ENCODE measurements at regions not wholly inside any gene's neighbourhood (a gene's known extent, or its start where the extent isn't known, plus 50 kb on each side); places are given as distances from the start of the nearest gene placed in this dataset.

DNA sequence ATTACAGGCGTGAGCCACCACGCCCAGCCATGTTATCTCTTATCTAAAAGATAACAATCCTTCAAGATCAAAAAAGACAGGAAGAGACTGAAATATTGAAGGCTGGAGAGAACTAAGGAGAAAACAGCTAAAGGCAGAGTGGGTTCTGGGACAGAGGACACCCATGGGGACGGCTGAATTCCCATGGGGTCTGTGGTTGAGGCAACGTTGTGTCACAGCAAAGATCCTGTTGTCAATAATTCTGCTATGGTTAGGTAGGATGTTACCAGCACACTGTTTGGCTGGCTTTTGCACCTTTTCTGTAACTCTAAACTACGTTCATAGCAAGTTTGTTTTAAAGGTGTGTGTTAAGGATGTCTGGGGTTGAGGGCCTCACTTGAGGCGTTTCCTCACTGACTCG, 137.7 kb upstream of the APCDD1 start:
- DNase-seq (ENCODE audit: low spot score) = no peak
- no peak overlapping the region for H3K4me3 ChIP-seq
- TF ChIP-seq, protein P1, sequence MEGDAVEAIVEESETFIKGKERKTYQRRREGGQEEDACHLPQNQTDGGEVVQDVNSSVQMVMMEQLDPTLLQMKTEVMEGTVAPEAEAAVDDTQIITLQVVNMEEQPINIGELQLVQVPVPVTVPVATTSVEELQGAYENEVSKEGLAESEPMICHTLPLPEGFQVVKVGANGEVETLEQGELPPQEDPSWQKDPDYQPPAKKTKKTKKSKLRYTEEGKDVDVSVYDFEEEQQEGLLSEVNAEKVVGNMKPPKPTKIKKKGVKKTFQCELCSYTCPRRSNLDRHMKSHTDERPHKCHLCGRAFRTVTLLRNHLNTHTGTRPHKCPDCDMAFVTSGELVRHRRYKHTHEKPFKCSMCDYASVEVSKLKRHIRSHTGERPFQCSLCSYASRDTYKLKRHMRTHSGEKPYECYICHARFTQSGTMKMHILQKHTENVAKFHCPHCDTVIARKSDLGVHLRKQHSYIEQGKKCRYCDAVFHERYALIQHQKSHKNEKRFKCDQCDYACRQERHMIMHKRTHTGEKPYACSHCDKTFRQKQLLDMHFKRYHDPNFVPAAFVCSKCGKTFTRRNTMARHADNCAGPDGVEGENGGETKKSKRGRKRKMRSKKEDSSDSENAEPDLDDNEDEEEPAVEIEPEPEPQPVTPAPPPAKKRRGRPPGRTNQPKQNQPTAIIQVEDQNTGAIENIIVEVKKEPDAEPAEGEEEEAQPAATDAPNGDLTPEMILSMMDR (IDR thresholded peaks at IDR 0.05) = no peak
- H3K27ac ChIP-seq = no peak overlapping the region

DNA sequence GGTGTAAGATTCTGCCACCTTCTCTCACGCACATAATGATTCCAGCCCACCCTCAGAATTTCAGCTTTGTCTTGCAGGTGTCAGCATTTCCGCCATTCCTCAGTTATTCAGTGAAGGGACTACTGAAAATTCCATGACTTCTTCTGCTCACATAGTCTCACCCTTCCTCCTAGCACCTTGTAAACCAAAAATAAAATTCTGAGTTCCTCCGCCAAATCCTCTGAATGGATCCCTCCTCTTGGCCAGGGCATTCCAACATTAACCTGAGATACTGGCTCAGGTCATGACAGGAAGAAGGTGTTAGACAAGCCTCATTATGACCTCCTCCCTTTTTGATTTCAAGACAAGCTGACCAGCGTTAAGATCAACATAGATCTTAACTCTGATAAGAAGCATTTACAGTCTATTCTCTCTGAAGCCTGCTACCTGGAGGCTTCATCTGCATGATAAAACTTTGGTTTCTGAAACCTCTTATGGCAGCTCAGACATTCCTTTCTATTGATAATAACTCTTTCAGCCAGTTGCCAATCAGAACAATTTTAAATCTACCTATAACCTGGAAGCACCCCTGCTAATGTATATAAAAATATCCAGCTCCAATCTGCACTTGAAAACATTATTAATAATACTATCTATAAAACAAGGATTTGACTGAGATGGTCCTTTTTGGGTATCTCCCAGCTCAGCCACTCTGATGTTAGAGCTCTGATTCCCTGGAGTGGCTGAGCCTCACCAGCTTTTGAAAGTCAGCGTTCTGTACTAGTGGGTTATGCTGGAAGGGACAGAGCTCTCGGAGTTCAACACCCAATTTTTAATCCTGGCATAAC, 136.4 kb upstream of the APCDD1 start:
- TF ChIP-seq, protein P1 (IDR thresholded peaks at IDR 0.05) = no peak
- no peak overlapping the region for H3K4me3 ChIP-seq
- DNase-seq (ENCODE audit: low spot score) = no peak

DNA sequence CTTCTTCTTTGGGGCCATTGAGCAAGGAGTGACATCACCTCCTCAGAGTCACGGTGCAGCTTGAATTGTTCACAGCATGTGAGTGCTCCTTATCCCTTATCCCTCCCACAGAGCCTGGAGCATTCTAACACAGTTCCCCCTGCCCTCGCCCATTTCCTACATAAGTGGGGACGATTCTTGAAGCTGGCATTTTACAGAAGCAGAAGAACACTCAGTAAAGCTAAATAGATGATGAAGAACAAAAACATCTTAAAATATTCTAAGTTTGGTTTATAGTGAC, 135.8 kb upstream of the APCDD1 start:
- no peak for DNase-seq (ENCODE audit: low spot score)
- no peak overlapping the region for H3K27ac ChIP-seq
- TF ChIP-seq, protein P1 (IDR thresholded peaks at IDR 0.05) = no peak
- no peak overlapping the region for H3K4me3 ChIP-seq

More for the DNA sequence above, 136.4 kb upstream of the APCDD1 start:
- no peak overlapping the region for H3K27ac ChIP-seq

DNA sequence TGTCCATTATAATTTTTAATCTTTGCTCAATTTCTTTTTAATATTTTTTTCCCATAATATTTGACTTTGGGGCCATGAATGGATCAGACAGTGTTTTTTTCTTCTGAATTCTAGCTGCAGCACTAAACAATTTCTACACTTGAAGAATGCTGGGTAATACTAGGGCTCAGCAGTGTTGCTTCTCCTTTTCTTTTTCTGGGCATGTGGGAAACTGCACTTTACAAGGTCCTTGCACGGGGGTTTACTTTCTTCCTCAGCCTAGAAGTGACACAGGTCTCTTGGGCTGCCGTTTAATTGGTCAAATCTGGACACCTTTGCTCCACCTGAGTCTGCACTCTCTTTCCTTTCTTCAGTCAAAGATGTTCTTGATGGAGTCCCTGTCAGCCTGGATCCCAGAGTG, 135.4 kb upstream of the APCDD1 start:
- TF ChIP-seq, protein P1 (IDR thresholded peaks at IDR 0.05) = no peak
- H3K27ac ChIP-seq = no peak overlapping the region
- H3K4me3 ChIP-seq = no peak overlapping the region
- no peak for DNase-seq (ENCODE audit: low spot score)

DNA sequence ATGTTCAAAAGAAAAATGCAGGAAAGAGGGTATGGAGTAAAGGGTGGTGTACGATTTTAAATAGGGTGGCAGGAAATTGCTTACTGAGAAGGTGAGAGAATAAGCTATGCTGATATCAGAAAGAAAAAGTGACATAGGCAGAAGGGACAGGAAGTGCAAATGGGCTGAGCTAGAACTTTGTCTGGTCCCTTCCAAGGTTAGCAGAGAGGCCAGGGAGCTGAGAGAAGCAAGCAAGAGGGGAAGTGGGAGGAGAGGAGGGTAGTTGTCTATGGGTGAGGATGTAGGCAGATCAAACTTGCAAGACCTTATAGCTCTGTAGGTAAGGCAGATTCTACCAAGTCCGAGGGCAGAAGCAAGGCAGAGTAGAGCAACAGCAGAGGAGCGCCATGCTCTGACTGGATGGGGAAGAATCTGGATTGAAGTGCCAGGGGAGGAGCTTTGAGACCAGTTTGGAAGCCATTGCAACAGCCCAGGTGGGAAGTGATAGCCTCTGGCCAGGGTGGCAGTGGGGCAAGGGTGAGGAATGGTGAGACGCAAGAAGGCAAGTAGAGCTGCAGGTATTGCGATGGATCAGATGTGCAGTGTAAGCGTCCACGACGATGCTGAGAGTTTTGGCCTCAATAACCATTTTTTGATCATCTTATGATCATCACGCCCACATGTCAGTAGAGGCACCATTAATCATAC, 134.4 kb upstream of the APCDD1 start:
- TF ChIP-seq, protein P1 (IDR thresholded peaks at IDR 0.05) = no peak
- H3K27ac ChIP-seq = no peak overlapping the region
- DNase-seq (ENCODE audit: low spot score) = no peak
- H3K4me3 ChIP-seq = no peak overlapping the region

DNA sequence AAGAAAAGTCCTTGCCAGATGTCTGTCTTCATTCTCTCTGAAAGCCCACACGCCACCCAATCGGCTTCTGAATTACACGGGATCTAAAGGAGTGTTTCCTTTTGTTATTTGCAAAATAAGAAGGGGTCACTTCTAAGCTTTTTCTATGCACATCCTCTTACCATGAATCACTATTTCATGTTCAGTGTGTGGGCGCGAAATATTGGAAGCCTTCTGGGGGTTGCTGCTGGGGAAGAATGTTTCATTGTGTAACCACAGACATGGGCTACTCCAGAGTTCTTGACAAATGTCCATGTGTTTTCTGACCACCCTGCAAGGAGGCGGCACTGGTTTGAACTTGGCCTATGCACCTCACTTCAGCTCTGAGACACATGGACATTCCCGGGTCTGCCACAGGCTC, 133.6 kb upstream of the APCDD1 start:
- TF ChIP-seq, protein P1 (IDR thresholded peaks at IDR 0.05) = no peak
- H3K4me3 ChIP-seq = no peak overlapping the region
- no peak for DNase-seq (ENCODE audit: low spot score)
- H3K27ac ChIP-seq = no peak overlapping the region

DNA sequence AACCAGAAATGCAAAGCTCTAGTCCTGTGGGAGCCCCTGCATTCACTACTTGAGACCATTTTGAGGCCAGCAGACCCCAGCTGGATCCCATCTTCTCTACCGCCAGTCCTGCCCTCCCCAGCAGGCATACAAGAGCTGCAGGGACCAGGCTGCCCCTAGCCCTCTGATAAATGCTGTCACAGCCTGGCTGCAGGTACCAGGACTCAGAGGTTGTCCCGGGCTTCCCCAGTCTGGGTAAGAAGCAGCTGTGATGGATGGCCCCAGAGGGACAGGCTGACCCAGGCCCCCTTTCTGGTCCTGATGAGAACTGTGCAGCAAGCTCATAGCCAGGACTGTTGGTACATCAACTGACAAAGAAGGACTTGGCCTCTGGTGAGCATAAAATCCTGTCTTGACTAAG, 132.9 kb upstream of the APCDD1 start:
- no peak overlapping the region for H3K27ac ChIP-seq
- TF ChIP-seq, protein P1 (IDR thresholded peaks at IDR 0.05) = no peak
- no peak overlapping the region for H3K4me3 ChIP-seq
- no peak for DNase-seq (ENCODE audit: low spot score)
